NCI-H82 (cell line): ENCODE measurements at regions not wholly inside any gene's neighbourhood (a gene's known extent, or its start where the extent isn't known, plus 50 kb on each side); places are given as distances from the start of the nearest gene placed in this dataset.
A peak's percentile ranks its signal among the peaks of the same experiment; 100 is the strongest.

Source experiments
- DNase-seq: peaks from one replicate; lab custom pipeline; 2025; lab: John Stamatoyannopoulos, UW

GRCh38 chr2:16818203-16818556 is 152.5 kb upstream of the CYRIA start:
- DNase-seq, result no peak

DNA sequence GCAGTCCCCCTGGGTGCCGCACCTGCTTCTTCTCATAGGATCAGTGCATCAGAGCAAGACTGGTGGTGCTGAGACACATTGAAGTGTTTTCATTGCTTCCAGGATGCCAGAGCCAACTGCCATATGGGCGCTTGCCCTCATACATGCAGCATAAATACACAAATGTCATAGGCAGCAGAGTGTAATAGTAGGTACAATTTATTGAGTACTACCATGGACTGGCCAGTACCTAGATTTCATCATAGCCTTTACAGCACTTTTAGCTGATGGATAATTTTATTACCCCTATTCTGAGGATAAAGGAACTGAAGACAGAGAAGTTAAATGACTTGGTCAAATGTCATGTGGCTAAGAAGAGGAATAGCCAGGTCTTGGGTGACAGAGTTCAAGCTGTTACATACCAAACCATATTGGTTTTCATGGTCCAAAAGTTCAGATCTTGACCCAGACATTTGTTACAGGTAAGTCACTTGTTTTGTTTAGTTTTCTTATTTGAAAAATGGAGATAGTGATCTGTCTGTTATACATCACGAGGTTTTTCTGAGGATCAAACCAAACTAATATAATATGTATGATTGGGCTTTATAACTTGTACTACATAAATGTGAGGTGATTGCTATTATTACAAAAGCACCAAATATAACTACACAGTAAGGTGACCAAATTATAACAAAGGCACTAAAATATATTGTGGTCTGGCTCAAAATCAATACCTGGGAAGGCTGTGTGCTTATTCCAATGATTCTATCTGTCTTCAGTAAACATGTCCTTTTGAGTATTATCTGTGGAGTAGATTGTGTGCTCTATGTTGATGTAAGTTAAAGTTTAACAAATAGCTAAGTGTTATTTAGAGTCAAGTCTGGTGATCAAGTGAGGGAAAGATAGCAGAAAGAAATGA is 151.9 kb upstream of the CYRIA start:
- DNase-seq, result no peak

GRCh38 chr2:16816522-16816921 is 150.9 kb upstream of the CYRIA start:
- no peak for DNase-seq

- no peak for DNase-seq
Observed at GRCh38 chr2:16816016-16816415, 150.4 kb upstream of the CYRIA start.

DNA sequence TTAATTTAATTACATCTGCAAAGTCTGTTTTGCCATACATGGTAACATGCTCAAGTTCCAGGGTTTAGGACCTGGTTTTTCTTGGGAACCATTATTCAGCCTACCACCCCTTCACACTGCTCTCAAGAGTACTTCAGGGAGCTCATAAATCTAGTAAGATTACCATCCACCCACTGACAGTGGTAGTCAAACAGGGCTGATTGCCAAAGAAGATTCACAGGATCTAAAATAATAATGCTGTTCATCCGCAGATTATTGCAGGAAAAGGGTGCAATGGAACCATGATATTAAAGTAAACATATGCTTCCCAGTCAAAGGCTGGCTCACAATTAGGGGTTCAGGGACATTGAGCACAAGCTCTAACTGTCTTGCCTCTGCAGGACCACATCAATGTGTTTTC is 148.0 kb upstream of the CYRIA start:
- DNase-seq, result peak; percentile 87

- DNase-seq, result no peak
Observed at GRCh38 chr2:16798472-16798871, 132.8 kb upstream of the CYRIA start.

- no peak for DNase-seq
Observed at GRCh38 chr2:16791496-16791895, 125.9 kb upstream of the CYRIA start.

- DNase-seq, result no peak
Observed at GRCh38 chr2:16785149-16785548, 119.5 kb upstream of the CYRIA start.

DNA sequence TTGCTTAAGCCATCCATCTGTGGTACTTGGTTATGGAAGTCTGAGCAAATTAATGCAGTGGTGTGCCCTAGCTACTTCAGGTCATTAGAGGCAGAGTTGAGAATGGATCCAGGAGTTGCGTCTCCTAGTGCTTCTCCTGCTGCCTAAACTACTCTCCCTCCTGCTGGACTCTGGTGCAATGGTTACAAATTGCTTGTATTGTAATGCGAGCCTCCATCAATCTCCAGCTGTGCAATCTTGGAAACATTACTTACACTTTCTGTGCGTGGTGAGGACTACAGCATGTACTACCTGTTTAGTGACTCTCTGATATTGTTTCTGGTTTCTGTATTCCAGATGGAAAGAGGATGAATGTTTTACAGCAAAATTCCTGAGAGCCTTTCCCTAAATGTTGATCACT is 119.0 kb upstream of the CYRIA start:
- DNase-seq, result no peak

GRCh38 chr2:16777123-16777870 is 111.7 kb upstream of the CYRIA start:
- no peak for DNase-seq

DNA sequence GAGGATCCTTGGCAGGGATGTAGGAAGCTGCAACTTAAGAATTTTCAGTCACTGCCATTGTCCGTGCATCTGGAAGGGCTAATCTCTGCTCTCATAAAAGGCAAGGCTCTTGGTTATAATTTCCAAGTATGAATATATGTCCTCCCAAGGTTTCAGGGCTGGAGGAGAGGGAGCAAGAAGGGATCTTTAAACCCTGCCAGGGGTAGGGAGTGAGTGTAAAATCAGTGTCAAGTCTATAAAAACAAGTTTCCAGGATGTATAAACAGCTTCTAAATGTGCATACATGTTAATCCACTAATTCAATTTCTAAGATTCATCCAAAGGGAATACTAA is 110.2 kb upstream of the CYRIA start:
- DNase-seq, result no peak

DNA sequence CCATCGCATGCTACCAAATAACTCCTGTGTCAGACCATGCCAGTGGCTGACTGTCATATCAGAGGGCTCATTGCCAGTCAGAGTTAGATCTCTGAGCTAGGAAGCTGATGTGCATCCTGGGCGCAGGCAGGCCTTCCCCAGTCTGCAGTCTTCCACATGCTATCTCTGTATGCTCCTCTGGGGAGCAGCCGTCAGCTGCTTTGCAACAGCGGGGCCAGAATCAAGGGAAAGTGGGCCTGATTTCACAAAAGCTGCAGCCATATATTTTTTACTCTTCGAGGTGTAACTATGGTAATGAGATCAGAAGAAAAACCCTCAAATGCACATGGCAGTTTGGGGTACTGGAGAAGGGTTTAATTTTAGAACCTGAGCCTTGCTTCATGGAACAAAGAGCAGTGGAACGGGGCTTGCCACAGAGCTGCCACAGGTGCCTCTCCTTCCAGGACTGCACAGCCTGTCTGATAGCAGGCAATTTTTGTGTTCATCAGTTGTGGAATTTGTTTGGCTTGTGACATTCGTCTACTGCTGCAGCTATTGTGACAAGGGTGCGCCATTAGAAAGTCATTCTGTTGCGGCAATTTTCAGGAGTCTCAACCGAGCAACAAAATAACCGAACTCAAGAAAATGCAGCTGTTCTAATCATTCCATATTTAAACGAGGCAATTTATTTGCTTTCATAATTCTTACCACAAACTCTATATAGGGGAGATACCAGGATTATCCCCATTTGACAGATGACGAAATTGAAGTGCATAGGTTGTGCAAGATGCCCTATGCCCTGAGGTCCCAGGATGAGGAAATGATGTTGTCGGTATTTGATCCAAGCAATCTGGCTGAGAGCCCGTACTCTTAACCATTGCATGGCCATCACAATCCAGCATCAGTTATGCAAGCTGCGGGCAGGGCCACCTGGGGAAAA is 109.6 kb upstream of the CYRIA start:
- DNase-seq, result peak; percentile 56

- no peak for DNase-seq
Observed at GRCh38 chr2:16774091-16774490, 108.5 kb upstream of the CYRIA start.

DNA sequence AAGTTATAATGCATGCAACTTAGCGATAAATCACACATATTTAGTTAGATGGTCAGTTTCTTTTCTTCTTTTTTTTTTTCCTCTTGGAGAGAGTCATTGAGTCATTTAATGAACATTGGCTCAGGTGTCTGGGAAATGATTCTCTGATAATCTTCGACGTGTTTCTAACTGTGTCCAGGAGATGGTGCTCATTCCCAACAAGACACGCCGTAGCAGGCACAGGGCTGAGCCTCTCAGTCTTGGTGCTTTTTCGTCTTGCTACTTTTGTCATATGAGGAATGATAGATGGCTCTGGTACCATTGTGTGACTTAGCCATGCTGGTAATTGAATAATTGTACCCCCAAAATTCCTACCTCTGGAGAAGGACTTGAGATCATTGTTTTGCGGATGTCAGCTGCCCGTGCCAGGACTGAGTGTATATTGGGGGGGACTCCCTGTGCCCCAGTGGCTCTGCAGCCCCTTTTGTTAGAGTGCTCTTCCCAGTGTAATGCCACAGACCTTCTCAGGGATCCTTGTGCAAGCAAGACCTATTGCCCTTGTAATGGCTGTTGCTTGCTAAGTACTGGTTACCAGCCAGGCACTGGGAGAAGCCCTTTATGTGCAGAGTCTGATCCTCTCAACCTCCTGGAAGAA is 107.6 kb upstream of the CYRIA start:
- DNase-seq, result peak; percentile 87

- no peak for DNase-seq
Observed at GRCh38 chr2:16767789-16768476, 102.3 kb upstream of the CYRIA start.

DNA sequence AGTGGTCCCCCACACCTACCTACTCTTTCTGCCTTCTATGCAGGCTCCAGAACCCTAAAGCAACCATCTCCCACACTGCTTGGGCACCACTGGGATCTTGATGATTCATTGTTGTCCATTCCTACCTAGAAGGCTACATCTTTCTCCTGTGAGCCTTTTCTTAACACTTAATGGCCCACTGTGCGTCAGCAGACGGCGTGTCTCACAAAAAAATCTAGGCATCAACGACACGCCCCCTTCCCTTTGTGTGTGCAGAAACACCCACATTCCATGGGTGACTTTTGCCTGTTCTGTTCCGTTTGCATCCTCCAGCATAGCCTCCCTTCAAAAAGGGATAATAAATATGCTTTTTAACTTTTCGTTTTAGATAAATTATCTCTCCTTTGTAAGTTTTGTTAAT is 99.7 kb upstream of the CYRIA start:
- DNase-seq, result no peak

DNA sequence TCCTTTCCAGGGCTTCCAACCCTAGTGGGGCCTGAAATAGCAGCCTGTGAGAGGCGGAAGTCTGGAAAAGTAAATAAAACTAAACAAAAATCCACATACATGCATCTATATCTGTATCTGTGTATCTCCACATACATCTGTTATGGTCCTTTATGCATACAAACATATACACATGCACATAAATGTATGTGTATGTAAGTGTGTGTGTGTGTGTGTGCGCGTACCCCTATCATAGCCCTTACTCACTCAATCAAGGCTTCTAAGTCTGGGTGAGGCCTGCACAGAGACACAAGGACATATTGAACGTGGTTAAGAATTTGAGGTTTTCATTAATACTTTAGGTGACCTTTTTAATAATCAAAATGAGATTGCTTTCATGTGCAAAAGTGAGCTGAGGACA is 98.9 kb upstream of the CYRIA start:
- DNase-seq, result no peak

DNA sequence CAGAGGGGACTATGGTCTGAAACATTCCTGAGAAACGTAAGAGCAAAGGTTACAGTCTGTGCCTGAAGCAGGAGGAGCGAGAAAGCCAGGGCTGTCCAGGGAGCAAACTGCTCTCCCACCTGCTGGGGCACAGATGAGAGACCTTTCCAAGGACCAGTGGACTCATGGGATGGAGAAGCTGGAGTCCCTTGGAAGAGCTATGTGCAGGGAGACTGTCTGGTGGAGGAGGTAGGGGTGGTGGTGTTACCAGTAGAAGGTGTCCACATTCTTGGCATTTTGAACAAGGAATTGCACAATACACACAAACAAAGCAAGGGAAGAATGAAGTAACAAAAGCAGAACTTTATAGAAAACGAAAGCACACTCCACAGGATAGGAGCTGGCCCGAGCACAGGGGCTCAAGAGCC is 97.9 kb upstream of the CYRIA start:
- no peak for DNase-seq

DNA sequence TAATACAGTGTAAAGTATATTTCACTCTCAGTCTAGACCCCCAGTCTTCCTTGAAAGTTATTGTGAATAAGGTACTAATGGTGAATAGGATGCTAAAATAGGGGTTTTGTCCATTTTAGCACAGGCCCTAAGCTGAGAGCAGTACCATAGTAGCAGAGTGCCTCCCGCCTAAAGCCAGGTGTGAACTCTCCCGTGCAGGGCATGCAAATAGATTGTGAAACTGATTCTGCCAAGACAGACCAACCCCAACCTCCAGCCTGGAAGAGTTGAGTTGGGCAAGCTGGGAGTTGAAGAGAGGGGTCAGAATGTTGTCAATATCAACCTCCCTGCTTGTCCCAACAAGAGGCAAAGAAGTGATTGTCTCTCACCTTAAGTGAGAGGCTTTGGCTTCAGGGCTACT is 97.4 kb upstream of the CYRIA start:
- no peak for DNase-seq

DNA sequence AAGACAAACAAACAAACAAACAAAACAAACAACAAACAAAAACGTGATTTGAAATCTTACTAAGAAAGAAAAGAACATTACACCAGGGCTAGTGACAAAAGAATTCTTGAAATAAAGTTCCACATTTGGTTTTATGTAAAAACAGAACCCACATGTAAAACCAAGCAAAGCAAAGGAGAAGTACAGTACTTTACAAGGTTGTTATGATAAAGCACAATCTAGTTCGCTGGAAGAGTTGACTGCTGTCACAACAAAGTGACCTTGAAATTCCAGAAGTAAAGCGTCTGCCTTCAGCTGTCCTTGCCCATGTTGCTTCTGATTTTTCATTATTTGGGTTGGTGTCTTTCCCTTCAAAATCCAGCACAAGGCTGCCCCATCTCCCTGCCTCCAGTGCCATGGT is 94.8 kb upstream of the CYRIA start:
- no peak for DNase-seq

GRCh38 chr2:16756831-16757644 is 91.4 kb upstream of the CYRIA start:
- peak; percentile 95 for DNase-seq
